HepG2 (cell line): ENCODE measurements at regions not wholly inside any gene's neighbourhood (a gene's known extent, or its start where the extent isn't known, plus 50 kb on each side); places are given as distances from the start of the nearest gene placed in this dataset.

Source experiments
- ATAC-seq: fragments of 200-7000 bp; cut with Tn5 transposase; 3 replicates; pipeline ENCODE4 v1.9.1; 2020; ENCODE audit warnings: mild to moderate bottlenecking, moderate library complexity
- BruUV-seq: library from RNA; stranded (reverse); fragments of 400-500 nt; replicated peaks from 2 replicates; lab custom pipeline; 2021; lab: Mats Ljungman, UMichigan
- CTCF ChIA-PET: fragments of 300-600 bp; formaldehyde crosslinking; extraction: SDS; loops from one replicate; lab custom pipeline; 2021; ENCODE audit warnings: low total read pairs, inconsistent platforms, low intra/inter-chr PET ratio; lab: Yijun Ruan, JAX
- POLR2A ChIA-PET: fragments of 350-600 bp; sonication (Branson Sonifier 250); formaldehyde crosslinking; loops from one replicate; lab custom pipeline; 2020; ENCODE audit warnings: antibody characterized with exemption, inconsistent platforms; lab: Yijun Ruan, JAX
- DNase-seq: peaks from one replicate; pipeline ENCODE4 v3.0.0-alpha.2; 2015; ENCODE audit warnings: low spot score
- FAIRE-seq: peaks from 3 replicates; lab custom pipeline; 2011; peaks lifted over from hg19 to GRCh38; lab: Jason Lieb, UNC
- H2AFZ ChIP-seq: one replicate; pipeline ENCODE4 v1.6.1; 2011; ENCODE audit warnings: low read length, inconsistent platforms
- H3K27ac ChIP-seq: fragments of 300-600 bp; 3 replicates; pipeline ENCODE4 v1.8.0; 2011; ENCODE audit warnings: mixed run types, mild to moderate bottlenecking, mixed read lengths, low read length, inconsistent platforms; ENCODE audit not compliant: insufficient read depth; ENCODE audit errors: extremely low read length
- H3K27me3 ChIP-seq, 2 experiments: fragments of 200-600 bp in 1 of 2; 2 replicates in 1 of 2; 3 replicates in 1 of 2; pipeline versions ENCODE4 v1.6.0 to v1.8.0; 2011; ENCODE audit warnings: low read length in 2 of 2, mild to moderate bottlenecking in 2 of 2, moderate library complexity in 2 of 2, inconsistent platforms in 1 of 2; ENCODE audit not compliant: insufficient read depth in 2 of 2, control insufficient read depth in 1 of 2
- H3K36me3 ChIP-seq, 2 experiments: fragments of 200-600 bp in 1 of 2; replicated peaks in 1 of 2; 2 replicates in 1 of 2; 3 replicates in 1 of 2; pipeline versions ENCODE4 v1.5.1 to v1.8.0; 2011; ENCODE audit warnings: low read length in 2 of 2, inconsistent platforms in 1 of 2; ENCODE audit not compliant: insufficient read depth in 2 of 2, control insufficient read depth in 1 of 2
- H3K4me1 ChIP-seq: 2 replicates; pipeline ENCODE4 v1.5.1; 2012; ENCODE audit warnings: low read length, inconsistent platforms; ENCODE audit not compliant: insufficient read depth
- H3K4me2 ChIP-seq: 2 replicates; pipeline ENCODE4 v1.6.0; 2011; ENCODE audit warnings: low read depth, low read length, inconsistent platforms
- H3K4me3 ChIP-seq, 3 experiments: fragments of 200-600 bp in 1 of 3; sonication (generic), shearing (Covaris generic) in 1 of 3; replicated peaks in 1 of 3; 2 replicates each; pipeline ENCODE4 v1.5.1; 2011 to 2016; ENCODE audit warnings: low read length in 3 of 3, inconsistent platforms in 2 of 3, low read depth in 2 of 3, mild to moderate bottlenecking in 2 of 3, control low read depth in 1 of 3, mixed read lengths in 1 of 3; ENCODE audit not compliant: insufficient read depth in 1 of 3
- H3K79me2 ChIP-seq: one replicate; pipeline ENCODE4 v1.6.1; 2011; ENCODE audit warnings: low read length, inconsistent platforms; ENCODE audit not compliant: insufficient read depth
- H3K9ac ChIP-seq: 2 replicates; pipeline ENCODE4 v1.6.0; 2011; ENCODE audit warnings: mild to moderate bottlenecking, low read depth, low read length, inconsistent platforms; ENCODE audit not compliant: insufficient read depth
- H3K9me3 ChIP-seq: 2 replicates; pipeline ENCODE4 v1.5.1; 2012; ENCODE audit warnings: mild to moderate bottlenecking, low read length
- H4K20me1 ChIP-seq: 2 replicates; pipeline ENCODE4 v1.6.0; 2011; ENCODE audit warnings: inconsistent platforms, mild to moderate bottlenecking, low read length, moderate library complexity; ENCODE audit not compliant: insufficient read depth
- BATF2 ChIP-seq: sonication (generic); formaldehyde crosslinking; IDR thresholded peaks from 2 replicates; pipeline ENCODE4 v1.8.0; 2022; ENCODE audit warnings: mild to moderate bottlenecking, missing genetic modification reagents, moderate library complexity
- BRCA1 ChIP-seq: sonication (generic); formaldehyde crosslinking; IDR thresholded peaks from 2 replicates; pipeline ENCODE4 v1.4.0; 2020; ENCODE audit warnings: missing genetic modification reagents
- CENPT ChIP-seq: sonication (generic); formaldehyde crosslinking; IDR thresholded peaks from 2 replicates; pipeline ENCODE4 v1.8.0; 2022; ENCODE audit warnings: low read depth, mild to moderate bottlenecking, moderate library complexity, missing genetic modification reagents
- FLYWCH1 ChIP-seq: sonication (generic); formaldehyde crosslinking; IDR thresholded peaks from 2 replicates; pipeline ENCODE4 v1.8.1; 2023; ENCODE audit warnings: mild to moderate bottlenecking, missing genetic modification reagents
- HOXA9 ChIP-seq: sonication (generic); formaldehyde crosslinking; IDR thresholded peaks from 2 replicates; pipeline ENCODE4 v1.8.1; 2022; ENCODE audit warnings: missing genetic modification reagents, mild to moderate bottlenecking, moderate library complexity, borderline replicate concordance
- PREB ChIP-seq: sonication (generic); formaldehyde crosslinking; IDR thresholded peaks from 2 replicates; pipeline ENCODE4 v1.4.0; 2020; ENCODE audit warnings: missing genetic modification reagents
- SIX4 ChIP-seq: sonication (generic); formaldehyde crosslinking; IDR thresholded peaks from 2 replicates; pipeline ENCODE4 v1.4.0; 2020; ENCODE audit warnings: missing genetic modification reagents
- SOX6 ChIP-seq, 2 experiments: fragments of 450-650 bp in 1 of 2; sonication (generic) in 1 of 2; formaldehyde crosslinking in 1 of 2; IDR thresholded peaks; 2 replicates each; pipeline versions ENCODE4 v1.4.0 to v1.6.1; 2017 to 2020; ENCODE audit warnings: antibody characterized with exemption in 1 of 2, mild to moderate bottlenecking in 1 of 2, missing genetic modification reagents in 1 of 2
- YEATS2 ChIP-seq: sonication (generic); formaldehyde crosslinking; IDR thresholded peaks from 2 replicates; pipeline ENCODE4 v1.4.0; 2020; ENCODE audit warnings: missing genetic modification reagents, borderline replicate concordance
- ZBTB46 ChIP-seq: sonication (generic); formaldehyde crosslinking; IDR thresholded peaks from 2 replicates; pipeline ENCODE4 v1.4.0; 2020; ENCODE audit warnings: mild to moderate bottlenecking, missing genetic modification reagents, borderline replicate concordance
- ZNF232 ChIP-seq: sonication (generic); formaldehyde crosslinking; IDR thresholded peaks from 2 replicates; pipeline ENCODE4 v1.4.0; 2020; ENCODE audit warnings: missing genetic modification reagents, borderline replicate concordance
- ZNF362 ChIP-seq: sonication (generic); formaldehyde crosslinking; IDR thresholded peaks from 2 replicates; pipeline ENCODE4 v1.4.0; 2020; ENCODE audit warnings: missing genetic modification reagents, mild to moderate bottlenecking, borderline replicate concordance
- ZNF432 ChIP-seq: sonication (generic); formaldehyde crosslinking; IDR thresholded peaks from 2 replicates; pipeline ENCODE4 v1.5.0; 2020; ENCODE audit warnings: missing genetic modification reagents, mild to moderate bottlenecking, borderline replicate concordance
- ZNF563 ChIP-seq: sonication (generic); formaldehyde crosslinking; IDR thresholded peaks from 2 replicates; pipeline ENCODE4 v1.8.0; 2022; ENCODE audit warnings: mild to moderate bottlenecking, moderate library complexity, missing genetic modification reagents
- ZNF570 ChIP-seq: sonication (generic); formaldehyde crosslinking; IDR thresholded peaks from 2 replicates; pipeline ENCODE4 v1.4.0; 2020; ENCODE audit warnings: mild to moderate bottlenecking, missing genetic modification reagents, borderline replicate concordance
- ZNF615 ChIP-seq: sonication (generic); formaldehyde crosslinking; IDR thresholded peaks from 2 replicates; pipeline ENCODE4 v1.5.0; 2020; ENCODE audit warnings: mild to moderate bottlenecking, missing genetic modification reagents, borderline replicate concordance
- ZNF652 ChIP-seq: IDR thresholded peaks from 2 replicates; pipeline ENCODE4 v1.6.1; 2016; ENCODE audit warnings: low read depth, borderline replicate concordance
- WGBS: methylation state at CpG from one replicate; pipeline ENCODE4 v1.1.6; 2017; ENCODE audit warnings: low lambda C conversion rate; 5-methylcytosine and 5-hydroxymethylcytosine counted together
- in situ Hi-C: cut with HindIII; loops from 2 replicates; pipeline ENCODE4 v1.10.0; 2017; ENCODE audit warnings: low pct_unique_long_range_greater_than_20kb; ENCODE audit not compliant: extremely low pct_ligation_motif_present
- intact Hi-C: fragments of 100-400 bp; cut with micrococcal nuclease; formaldehyde crosslinking; loops from one replicate; pipeline ENCODE4 v1.10.0; 2022; ENCODE audit not compliant: unreplicated experiment
- TF ChIP-seq, protein P1 (sequence below): sonication (generic); formaldehyde crosslinking; IDR thresholded peaks from 2 replicates; pipeline ENCODE4 v1.5.0; 2020; ENCODE audit warnings: missing genetic modification reagents

GRCh38 chr11:19365743-19366410, 125.1 kb upstream of the E2F8 start:
- Histone ChIP-seq H3K27me3 (no peaks in the 10 kb centered on the region; a peak in 1 of 5 replicates), H3K9me3 (no peaks in the 10 kb centered on the region), H3K9ac (no peak overlapping the region), H3K4me1 (no peaks in the 10 kb centered on the region), H2AFZ (no peak overlapping the region), H3K36me3 (no peaks in the 10 kb centered on the region), H4K20me1 (no peaks in the 10 kb centered on the region), H3K4me2 (no peak overlapping the region), H3K79me2 (no peaks in the 10 kb centered on the region), H3K4me3 (no peak overlapping the region), H3K27ac (no peak overlapping the region)
- no peak for DNase-seq
- no peak for ATAC-seq
- FAIRE-seq: no peak
- BruUV-seq: no TSS peak
- WGBS: 6% methylated on average over 1 of the region's 1 CpG
- no peak for TF ChIP-seq FLYWCH1
- no peak for TF ChIP-seq ZNF570
- no peak for TF ChIP-seq ZBTB46
- no peak for TF ChIP-seq ZNF563 (CRISPR knock-in tag)
- no peak for TF ChIP-seq PREB
- no peak for TF ChIP-seq ZNF362
- no peak for TF ChIP-seq YEATS2 (CRISPR knock-in tag)
- TF ChIP-seq CENPT: no peak
- TF ChIP-seq, protein P1, sequence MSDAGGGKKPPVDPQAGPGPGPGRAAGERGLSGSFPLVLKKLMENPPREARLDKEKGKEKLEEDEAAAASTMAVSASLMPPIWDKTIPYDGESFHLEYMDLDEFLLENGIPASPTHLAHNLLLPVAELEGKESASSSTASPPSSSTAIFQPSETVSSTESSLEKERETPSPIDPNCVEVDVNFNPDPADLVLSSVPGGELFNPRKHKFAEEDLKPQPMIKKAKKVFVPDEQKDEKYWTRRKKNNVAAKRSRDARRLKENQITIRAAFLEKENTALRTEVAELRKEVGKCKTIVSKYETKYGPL: no peak
- TF ChIP-seq HOXA9 (CRISPR knock-in tag): no peak
- TF ChIP-seq ZNF232 (CRISPR knock-in tag): no peak
- TF ChIP-seq BRCA1 (CRISPR knock-in tag): no peak
- TF ChIP-seq ZNF652 (CRISPR knock-in tag): no peak
- no peak for TF ChIP-seq ZNF615
- no peak for TF ChIP-seq ZNF432 (CRISPR knock-in tag)
- TF ChIP-seq SOX6 (IDR thresholded peaks at IDR 0.05): no peak
- TF ChIP-seq SOX6 (CRISPR knock-in tag; IDR thresholded peaks at IDR 0.05): no peak
- no peak for TF ChIP-seq SIX4 (CRISPR knock-in tag)
- TF ChIP-seq BATF2 (CRISPR knock-in tag): no peak
- CTCF ChIA-PET: no interaction called here
- in situ Hi-C loops (no loop called here), intact Hi-C loops (no loop called here)
- POLR2A ChIA-PET: no interaction called here
